GM18867 (cell line): ENCODE measurements at regions not wholly inside any gene's neighbourhood (a gene's known extent, or its start where the extent isn't known, plus 50 kb on each side); places are given as distances from the start of the nearest gene placed in this dataset.

Source experiments
- ATAC-seq: cut with Tn5 transposase; IDR thresholded peaks from one replicate; pipeline ENCODE4 v1.9.1; 2021; ENCODE audit warnings: mild to moderate bottlenecking, moderate library complexity; ENCODE audit not compliant: unreplicated experiment

DNA sequence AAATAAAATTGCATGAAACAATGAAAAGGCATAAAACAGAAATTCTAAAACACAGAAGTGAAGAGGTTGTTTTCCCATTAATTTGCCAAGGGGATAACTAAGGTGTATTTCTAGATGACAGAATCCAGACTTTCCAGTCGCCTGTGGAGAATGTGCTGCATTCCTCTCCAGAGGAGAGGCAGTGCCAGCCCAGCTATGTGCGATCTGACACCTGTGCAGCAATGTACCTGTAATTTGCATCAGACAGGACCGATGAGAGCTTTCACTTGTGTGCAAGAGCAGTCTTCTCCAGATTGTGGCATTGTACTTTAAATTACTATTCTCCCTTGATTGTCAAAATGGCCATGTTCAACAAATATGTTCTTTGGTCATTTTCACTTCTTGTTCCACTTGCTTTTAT is 1037.9 kb downstream of the EFNB2 start:
- no peak for ATAC-seq

DNA sequence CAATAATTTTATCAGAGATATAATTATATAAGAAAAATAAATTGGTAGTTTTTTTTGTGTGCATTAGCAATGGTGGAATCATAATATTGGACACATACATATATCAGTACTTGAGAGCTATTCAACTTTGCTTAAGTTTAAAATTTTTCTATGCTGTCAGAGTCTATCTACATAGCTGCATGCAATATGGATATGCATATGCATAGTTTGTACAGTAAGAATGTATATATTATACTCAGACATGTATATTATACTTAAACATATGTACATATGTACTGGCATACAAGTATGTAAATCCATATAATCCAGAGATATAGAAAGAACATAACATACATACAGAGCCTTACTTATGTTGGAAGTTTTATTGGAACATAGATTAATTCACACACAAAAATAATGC is 1043.2 kb downstream of the EFNB2 start:
- ATAC-seq = no peak

DNA sequence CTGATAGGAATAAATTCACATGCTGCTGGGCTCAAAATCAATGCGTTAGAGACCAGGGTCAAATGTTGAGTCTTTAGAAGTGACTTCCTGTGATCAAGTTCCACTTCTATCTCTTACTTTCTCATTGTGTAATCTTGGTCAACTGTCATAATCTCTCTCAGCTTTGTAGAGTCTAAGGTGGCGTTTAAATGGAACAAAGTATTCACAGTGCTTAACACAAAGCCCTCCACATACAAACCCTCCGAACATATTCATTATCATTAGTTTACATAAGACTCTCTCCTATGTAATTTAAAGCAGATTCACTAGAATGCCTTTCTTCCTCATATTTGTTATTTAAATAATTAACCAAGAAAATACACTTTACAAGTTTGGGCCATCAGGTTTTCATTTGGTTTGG is 1044.1 kb downstream of the EFNB2 start:
- no peak for ATAC-seq

DNA sequence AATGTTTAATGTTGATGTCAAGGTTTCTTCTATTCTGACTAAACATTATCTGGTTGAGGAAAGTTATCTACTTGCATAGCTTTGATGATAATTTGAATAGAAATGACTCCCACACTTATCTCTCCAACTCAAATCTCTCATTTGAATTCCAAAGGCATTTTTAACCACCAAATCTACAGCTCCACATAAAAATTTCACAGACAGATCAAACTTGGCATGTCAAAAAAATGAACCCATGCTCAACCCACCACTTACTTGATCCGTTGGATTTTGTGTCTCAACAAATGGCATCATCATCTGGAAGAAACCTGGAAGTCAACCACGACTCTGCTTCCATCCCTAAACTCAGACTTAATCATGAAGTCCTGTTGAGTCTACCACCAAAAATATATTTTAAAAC is 1050.4 kb downstream of the EFNB2 start:
- ATAC-seq = no peak

DNA sequence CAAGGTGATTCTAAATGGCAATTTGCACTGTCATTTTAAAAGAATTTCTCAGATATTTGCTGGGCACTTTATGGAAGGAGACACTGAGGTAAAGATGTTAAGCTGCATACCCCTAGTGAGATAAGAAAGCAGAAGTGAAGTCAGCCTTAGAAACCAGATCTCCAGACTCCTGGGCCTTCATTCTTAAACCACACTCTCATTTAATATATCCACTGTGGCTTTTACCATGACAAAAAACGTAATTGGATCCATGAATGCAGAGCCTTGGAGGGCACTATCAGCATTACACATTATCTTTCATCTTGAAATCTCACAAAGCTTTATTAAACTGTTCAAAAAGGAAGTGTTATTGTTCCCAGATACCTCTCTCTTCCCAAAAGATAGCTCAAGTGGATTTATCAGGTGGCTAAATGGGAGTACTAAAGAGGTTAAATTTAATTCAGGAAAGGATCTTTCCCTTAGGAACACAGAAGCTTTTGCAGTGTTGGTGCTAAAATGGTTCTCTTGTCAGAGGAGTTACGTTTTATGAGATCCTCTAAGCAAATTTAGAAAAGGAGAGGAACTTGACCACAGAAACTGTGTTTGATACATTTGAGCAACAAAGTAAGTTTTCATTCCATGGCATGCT is 1060.4 kb downstream of the EFNB2 start:
- no peak for ATAC-seq

DNA sequence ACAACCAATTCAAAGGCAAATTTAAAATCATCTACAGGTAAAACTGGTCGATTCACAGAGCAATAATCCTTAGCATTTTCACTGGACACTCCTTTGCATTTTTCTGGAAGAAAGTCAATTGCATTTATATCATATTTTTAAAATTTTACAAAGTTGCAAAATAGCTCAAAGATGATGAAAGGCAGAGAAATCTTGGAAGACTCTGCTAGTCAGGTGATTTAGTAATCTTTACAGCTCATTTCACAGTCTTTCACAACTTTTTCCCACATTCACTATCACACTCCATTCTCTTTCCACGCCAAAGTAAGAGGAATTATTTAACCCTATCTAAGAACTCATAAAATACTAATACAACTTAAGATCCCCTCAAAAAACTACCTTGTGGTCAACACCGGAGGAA is 1063.8 kb downstream of the EFNB2 start:
- no peak for ATAC-seq

DNA sequence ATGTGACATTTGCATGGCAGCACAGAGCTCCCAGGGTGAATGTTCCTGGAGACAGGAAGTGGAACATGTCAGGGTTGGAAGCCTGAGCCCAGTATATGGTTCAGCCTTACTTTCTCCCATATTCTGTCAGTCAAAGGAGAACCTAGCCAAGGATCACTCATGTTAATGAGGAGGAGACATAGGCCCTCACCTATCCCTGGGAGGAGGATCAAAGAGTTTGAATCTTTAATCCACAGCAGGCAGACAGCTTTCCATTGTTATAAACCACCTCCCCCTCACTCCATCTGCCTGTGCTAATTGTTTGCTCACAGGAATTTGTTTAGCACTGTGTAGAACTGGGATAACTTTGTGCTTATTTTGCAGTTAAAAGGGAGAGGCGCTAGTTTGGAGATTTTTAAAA is 1069.1 kb downstream of the EFNB2 start:
- ATAC-seq = no peak

DNA sequence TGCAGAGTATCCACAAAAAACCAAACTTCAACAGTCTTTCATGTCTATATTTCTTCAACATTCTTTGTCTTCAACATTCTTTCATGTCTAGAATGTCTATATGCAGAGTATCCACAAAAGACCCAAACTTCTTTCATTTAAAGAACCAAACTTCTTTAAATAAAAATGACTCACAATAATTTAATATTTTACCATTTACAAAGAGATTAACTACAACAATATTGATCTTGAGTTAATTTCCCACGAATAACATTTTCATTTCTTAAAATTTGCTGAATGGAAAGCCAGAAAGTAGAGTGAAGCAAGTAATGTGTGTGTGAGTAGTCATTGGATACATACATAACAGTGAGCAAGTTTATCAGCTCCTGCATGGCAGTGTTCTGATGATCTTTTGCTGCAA is 1069.7 kb downstream of the EFNB2 start, which contains the start of gene DAOA:
TSS of gene DAOA (plus strand) at position 301 of the 400 bp plus-strand sequence.
- ATAC-seq = no peak

DNA sequence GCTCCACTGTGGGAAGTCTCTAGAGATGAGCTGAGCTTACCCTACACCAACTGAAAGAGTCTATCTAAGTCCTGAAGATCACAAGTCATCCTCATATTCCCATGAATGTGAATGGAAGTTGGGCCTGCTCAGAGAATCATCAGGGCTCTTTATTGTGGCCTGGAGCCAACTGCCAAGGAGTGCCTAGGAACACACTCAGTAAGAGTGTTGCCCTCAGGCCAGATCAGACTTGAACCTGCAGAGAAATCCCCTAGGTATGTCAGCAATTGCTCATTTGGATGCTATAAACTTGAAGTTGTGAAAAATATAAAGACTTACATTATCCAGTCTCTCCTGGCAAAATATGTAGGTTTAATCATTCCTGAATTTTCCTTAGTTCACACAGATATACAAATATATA is 1070.2 kb downstream of the EFNB2 start:
- no peak for ATAC-seq

DNA sequence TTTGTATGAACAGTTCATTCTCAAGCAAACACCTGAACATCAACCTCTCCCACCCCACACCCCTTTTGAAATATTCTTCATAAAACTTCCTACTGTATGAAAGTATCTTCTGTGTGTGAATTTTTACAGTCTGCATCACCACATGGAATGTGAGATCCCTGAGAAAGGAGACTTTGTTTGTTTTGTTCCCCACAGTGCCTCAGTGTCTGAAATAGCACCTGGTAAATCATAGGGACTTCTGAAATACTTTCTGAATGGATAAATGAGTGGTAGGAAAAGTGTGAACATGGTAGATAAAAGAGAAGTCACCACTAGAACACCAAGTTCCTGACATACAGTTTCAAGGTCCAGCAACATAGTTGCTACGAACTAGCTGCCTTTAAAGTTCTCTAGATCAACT is 1071.2 kb downstream of the EFNB2 start:
- ATAC-seq = no peak

DNA sequence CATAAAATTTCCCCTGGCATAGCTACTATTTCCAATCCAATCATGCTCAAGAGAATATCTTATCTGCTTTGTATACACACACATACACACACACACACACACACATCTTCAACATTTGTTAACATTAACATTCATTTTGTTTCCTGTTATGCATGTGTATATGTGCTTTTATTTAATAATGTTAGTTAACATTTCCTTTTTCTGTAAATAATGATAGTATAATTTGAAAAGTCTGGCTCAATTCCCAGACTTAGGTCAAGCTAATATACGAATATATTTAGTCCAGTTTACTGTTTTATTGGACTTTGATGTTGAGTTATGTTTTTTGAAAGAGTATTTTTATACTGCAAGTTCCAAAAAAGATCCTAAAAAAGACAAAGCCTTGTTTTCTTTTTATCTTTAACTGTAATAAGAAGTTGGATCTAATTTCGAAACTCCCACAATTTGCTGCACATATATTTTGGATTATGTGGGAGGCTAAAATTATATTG is 1072.4 kb downstream of the EFNB2 start:
- ATAC-seq = no peak

DNA sequence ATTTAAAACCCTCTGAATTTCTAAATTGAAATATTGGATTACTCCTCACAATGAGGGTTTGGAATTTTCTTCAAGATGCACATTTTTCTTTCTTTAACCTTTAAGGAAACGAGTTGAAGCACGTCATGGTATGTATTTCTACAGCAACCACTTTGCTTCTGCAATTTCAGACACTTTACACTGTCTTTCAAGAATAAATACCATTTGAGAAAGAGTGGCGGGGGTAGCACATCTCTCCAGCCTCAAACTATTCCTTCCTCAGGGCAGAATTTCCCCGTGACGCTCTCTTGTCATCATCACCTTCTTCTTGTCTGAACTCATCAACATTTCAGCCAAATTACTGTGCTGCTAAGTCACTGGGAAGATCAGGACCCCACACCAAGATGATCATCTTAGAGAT is 1073.4 kb downstream of the EFNB2 start:
- no peak for ATAC-seq

DNA sequence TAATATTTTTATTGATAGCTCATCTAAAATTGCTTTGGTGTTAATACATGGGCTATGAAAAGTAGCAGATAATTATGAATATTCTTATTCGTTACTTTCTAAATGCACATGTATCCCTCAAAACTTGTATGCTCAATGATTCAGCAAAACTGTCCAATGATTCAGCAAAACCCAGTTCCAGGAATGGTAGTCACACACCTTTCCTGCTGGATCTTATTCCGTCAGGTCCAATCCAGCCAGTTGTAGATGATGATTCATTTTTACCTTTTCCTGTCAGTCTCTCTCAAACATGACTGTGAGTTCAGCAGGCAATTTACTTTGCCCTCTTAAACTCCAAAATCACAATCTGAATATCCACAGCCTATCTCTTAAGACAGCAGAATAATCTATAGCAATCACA is 1082.6 kb downstream of the EFNB2 start:
- no peak for ATAC-seq

DNA sequence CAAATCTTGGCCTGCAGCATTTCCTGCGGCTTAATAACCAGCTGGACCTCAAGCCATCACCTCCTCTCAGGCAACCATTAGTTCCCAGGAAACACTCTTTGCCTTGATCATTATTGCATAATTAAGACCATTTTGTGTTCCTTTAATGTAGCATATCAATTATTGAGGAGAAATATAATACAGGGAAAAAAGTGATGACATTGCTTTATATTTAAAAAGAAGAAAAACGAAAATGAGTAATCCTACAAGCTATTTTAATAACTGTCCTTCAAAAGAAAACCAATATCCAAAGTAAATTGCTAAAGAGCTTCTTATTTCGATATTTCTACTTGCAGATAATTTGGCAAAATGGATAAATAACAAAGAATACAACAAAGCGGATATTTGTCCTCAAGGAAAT is 1084.7 kb downstream of the EFNB2 start:
- no peak for ATAC-seq

DNA sequence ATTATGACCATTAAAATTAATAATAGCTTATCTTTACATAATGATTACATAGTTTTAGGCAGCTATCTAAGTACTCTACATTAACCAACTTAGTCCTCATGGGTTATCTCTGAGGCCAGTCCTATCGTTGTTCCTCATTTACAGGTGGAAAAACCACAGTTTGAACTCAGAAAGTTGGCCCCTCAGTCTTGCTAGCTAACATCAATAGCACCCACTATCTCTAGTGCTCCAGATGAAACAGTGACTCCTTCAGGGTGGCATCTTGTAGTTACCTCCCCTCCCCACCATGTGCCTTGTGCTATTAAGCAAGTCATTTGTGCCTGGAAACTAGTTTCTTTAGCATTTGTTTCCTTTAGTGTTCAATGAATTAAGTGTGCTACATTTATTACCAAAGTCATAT is 1086.7 kb downstream of the EFNB2 start:
- no peak for ATAC-seq

DNA sequence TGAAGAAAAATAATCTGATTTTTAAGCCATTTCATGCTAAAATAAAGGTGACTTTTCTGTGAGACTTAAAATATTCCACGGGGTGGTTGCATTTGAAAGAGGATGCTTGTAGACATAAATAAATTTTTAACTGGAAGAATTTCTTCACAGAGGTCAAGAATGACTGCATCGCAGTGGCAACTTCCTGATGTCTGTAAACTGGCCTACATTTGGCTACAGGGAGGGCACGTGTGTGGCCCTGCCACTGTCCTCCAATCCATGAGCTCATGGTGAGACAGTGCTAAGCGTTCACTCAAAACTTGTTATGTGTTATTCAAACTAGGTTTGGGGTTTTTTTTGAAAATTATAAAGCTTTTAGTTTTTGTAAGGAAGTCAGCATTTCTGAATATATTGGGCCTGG is 1089.3 kb downstream of the EFNB2 start:
- no peak for ATAC-seq

DNA sequence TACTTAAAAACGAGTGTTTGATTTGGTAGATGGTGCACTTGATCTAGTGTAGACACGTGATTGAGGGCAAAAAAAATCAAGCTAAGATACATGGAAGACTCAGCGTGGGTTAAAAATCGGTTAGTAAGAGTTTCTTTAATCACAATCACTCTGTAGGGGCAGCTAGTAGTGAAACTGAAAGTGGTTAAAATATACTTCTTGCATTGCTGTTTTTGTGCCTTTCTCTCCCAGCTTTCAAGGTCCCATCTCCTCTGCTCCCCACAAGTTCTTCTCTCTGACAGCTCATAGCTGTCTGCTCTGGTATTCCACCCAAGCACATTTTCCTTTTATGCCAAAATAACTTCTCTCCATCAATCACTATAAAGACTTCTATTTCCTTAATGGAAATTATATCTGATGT is 1089.7 kb downstream of the EFNB2 start:
- ATAC-seq = no peak

DNA sequence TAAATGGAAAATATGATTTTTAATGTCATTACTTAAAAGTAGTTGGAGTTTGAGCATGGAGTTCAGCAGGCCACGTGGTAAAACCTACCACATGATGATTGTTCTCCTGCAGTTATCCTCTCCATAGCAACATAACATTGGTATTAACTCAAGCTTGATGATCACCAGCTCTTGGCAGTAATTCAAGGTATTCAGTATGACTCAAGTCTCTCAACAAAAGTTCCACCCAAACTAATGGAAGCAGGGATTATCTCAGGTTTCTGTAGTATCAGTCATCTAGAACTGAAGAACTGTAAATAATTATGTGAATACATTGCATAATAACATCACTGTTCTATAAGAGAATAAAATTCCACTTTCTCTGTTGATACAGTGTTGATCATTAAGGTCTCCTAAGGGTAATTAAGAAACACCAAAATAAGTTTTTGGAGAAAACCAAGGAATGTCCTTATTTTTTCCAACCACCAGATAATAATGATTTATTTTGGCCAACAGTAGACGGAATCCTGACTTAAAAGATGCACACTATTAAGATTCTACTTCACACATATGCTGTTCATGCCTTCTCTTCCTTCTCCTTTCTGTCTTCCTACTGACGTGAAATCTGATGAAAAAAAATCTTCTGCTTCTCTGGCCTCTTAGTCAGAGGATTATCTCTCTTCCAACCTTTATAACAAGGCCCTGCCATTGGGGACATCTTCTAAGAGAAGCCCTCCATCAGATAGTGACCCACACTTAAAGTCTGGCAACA is 1092.3 kb downstream of the EFNB2 start:
- ATAC-seq = no peak

DNA sequence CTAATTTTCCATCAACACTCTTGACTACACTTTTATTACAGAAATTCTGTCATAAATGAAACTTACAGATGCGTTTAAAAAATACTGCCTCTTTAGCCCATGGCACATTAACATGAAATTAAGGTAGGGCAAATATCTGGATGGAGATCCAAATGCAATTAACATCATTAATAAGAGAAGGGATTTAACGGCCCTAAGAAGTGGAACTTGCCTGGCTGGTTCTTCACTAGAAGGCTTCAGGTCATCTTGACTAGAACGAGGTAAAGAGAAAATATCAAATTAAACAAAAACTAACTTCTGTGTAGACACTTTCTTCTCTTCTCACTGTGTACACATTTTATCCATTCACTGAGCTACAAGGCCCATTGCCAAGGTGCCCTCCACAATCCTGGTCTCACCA is 1093.4 kb downstream of the EFNB2 start:
- no peak for ATAC-seq

DNA sequence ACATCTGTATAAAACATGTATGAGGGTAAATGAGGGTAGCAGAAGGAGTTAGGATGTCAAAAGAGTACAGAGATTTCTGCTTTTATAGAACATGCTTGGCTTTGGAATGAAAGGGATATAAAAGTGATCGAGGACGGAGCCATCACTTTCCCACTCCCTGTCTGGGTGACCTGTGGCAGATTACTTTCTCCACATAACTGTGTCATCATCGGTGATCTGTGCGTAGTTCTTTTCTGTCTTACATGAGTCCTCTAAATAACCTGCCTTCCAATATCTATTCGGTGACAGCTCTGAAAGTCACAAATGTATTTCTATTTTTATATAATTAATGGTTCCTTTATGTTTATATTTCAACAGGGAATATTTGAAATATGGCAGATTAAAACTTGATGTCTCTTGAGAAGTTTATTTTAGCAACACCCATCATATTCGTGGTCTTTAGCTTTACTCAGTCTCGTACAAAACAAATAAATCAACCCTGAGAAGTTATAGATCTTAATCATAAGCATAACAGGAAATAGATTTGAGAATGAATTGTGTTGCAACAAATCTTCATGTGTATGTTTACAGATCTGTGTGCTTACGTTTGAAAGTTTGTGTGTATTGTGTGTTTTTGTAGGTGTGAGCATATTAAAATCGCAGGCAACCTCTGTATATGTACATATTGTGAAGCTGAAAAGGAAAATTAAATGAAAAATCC is 1094.3 kb downstream of the EFNB2 start:
- ATAC-seq = no peak

DNA sequence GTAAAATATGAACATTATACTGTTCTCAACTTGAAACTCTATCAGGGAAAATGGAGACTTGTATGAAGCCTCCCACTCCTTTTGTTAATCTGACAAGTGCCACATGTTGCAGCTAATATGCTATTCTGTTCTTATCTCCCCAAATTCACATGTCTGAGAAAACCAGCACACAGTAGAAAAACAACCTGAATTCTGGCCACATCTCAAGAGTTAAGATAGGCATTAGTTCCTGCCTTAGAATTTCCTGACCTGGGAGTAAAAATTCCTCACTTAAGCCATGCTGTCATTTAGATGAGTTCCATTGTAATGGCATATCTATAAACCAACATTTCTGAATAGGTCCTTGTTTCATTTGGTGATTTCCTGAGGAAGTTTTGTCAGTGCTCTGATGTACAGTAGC is 1098.5 kb downstream of the EFNB2 start:
- no peak for ATAC-seq

DNA sequence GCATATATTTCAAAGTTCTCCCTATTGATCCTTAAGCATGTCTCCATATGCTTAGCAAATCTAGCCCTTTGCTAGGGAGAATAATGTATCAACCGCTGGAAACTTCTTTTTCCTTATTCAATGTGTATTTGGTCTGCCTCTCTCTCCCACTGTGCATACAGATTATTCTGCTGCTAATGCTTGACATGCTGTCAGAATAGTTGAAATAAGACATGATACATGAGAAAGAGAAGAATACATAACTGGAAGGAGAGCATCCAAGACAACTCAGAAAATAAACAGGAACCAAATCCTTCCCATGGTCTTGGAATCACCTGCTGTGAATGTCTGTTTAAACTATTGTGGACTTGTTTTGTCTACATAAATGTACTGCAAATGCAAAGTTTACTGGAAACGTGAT is 1103.0 kb downstream of the EFNB2 start:
- ATAC-seq = no peak
